Endothelial cell of umbilical vein (primary cell): ENCODE measurements at regions not wholly inside any gene's neighbourhood (a gene's known extent, or its start where the extent isn't known, plus 50 kb on each side); places are given as distances from the start of the nearest gene placed in this dataset.

Experiments
- EZH2 ChIP-seq: IDR thresholded peaks from 2 replicates; pipeline ENCODE4 v1.6.1; 2012; ENCODE audit warnings: borderline replicate concordance, low read depth, mild to moderate bottlenecking, moderate library complexity, low read length, inconsistent platforms; ENCODE audit not compliant: severe bottlenecking
- MAX ChIP-seq: IDR thresholded peaks from 2 replicates; pipeline ENCODE4 v1.6.1; 2011; ENCODE audit not compliant: insufficient read depth, insufficient read length
- MYC ChIP-seq: IDR thresholded peaks from one replicate; pipeline ENCODE4 v1.6.1; 2011; ENCODE audit warnings: mild to moderate bottlenecking, low read depth, low read length
- POLR2A ChIP-seq: IDR thresholded peaks from 2 replicates; pipeline ENCODE4 v1.6.1; 2012; ENCODE audit warnings: low read depth, mild to moderate bottlenecking, control low read depth, low read length
- POLR2AphosphoS5 ChIP-seq: IDR thresholded peaks from 2 replicates; pipeline ENCODE4 v1.6.1; 2012; ENCODE audit warnings: low read depth, mild to moderate bottlenecking, control low read depth, low read length, moderate library complexity; ENCODE audit not compliant: insufficient read depth
- TF ChIP-seq, protein P1 (sequence below), 2 donors: IDR thresholded peaks; 1 replicate in 1 of 2; 2 replicates in 1 of 2; pipeline ENCODE4 v1.5.1; 2011; ENCODE audit warnings: low read length in 2 of 2, mild to moderate bottlenecking in 2 of 2, moderate library complexity in 2 of 2, control low read depth in 1 of 2, inconsistent platforms in 1 of 2, low read depth in 1 of 2; ENCODE audit not compliant: insufficient read depth in 1 of 2; ENCODE audit errors: extremely low read depth in 1 of 2

- TF ChIP-seq, protein P1, sequence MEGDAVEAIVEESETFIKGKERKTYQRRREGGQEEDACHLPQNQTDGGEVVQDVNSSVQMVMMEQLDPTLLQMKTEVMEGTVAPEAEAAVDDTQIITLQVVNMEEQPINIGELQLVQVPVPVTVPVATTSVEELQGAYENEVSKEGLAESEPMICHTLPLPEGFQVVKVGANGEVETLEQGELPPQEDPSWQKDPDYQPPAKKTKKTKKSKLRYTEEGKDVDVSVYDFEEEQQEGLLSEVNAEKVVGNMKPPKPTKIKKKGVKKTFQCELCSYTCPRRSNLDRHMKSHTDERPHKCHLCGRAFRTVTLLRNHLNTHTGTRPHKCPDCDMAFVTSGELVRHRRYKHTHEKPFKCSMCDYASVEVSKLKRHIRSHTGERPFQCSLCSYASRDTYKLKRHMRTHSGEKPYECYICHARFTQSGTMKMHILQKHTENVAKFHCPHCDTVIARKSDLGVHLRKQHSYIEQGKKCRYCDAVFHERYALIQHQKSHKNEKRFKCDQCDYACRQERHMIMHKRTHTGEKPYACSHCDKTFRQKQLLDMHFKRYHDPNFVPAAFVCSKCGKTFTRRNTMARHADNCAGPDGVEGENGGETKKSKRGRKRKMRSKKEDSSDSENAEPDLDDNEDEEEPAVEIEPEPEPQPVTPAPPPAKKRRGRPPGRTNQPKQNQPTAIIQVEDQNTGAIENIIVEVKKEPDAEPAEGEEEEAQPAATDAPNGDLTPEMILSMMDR (IDR thresholded peaks at IDR 0.05; ENCODE audit: extremely low read depth in 1 of 2, insufficient read depth in 1 of 2, low read depth in 1 of 2, low read length in 2 of 2): peak; percentile 8 to 16
- no peak for TF ChIP-seq MAX
- TF ChIP-seq POLR2A: no peak
- TF ChIP-seq POLR2AphosphoS5: no peak
- no peak for TF ChIP-seq MYC
- TF ChIP-seq EZH2: no peak
Measured at GRCh38 chrX:140572724-140573123, 67.9 kb upstream of the SOX3 start.
